Upper lobe of left lung (tissue), 4 donors: ENCODE measurements at regions not wholly inside any gene's neighbourhood (a gene's known extent, or its start where the extent isn't known, plus 50 kb on each side); places are given as distances from the start of the nearest gene placed in this dataset.

Experiments
- EP300 ChIP-seq, 4 donors: sonication (generic); formaldehyde crosslinking; IDR thresholded peaks; one replicate each; pipeline ENCODE4 v1.5.1; 2017; ENCODE audit warnings: antibody characterized with exemption in 4 of 4, control low read depth in 2 of 4
- POLR2A ChIP-seq, 4 donors: fragments of 450-650 bp; IDR thresholded peaks; one replicate each; pipeline ENCODE4 v1.5.1; 2016 to 2017; ENCODE audit warnings: antibody characterized with exemption in 4 of 4, mild to moderate bottlenecking in 2 of 4
- TF ChIP-seq, protein P1 (sequence below), 6 experiments: fragments of 450-650 bp in 4 of 6; fragments of 200-600 bp in 2 of 6; sonication (generic) in 2 of 6; IDR thresholded peaks; one replicate each; pipeline ENCODE4 v1.5.1; 2016 to 2019; ENCODE audit warnings: antibody characterized with exemption in 6 of 6

DNA sequence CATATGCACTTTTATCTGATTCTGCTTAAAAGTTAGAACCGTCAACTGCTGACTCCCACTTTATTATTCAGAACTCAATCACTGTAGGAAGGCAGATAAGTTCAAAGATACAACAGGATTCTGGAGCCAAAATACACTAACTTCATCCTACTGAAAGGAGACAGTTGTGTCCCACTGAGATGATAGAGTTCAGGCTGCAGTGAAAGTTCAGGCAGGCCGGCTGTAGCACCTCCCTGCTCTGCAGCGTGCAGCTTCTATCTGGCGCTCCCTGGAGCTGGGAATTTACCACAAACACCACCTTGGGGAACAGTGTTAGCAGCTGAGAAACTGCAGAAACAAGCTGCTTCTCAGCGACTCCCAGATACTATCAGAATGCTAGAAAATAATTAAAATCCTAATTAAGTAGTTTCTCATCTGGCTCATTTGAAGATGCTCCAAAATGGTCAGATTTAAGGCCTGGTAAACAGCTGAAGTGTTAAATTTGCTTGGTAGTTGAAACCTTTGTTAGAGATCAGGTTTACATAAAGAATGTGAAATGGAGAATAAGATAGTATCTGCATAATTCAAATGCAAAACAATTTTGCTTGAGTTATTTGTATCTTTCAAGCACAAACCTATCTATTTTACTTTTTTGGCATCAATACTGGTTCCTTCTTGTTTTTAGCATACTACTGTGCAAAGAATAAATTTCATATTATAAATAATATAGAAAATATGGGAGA lies 52.3 kb upstream of the CNTLN start:
- TF ChIP-seq, protein P1, sequence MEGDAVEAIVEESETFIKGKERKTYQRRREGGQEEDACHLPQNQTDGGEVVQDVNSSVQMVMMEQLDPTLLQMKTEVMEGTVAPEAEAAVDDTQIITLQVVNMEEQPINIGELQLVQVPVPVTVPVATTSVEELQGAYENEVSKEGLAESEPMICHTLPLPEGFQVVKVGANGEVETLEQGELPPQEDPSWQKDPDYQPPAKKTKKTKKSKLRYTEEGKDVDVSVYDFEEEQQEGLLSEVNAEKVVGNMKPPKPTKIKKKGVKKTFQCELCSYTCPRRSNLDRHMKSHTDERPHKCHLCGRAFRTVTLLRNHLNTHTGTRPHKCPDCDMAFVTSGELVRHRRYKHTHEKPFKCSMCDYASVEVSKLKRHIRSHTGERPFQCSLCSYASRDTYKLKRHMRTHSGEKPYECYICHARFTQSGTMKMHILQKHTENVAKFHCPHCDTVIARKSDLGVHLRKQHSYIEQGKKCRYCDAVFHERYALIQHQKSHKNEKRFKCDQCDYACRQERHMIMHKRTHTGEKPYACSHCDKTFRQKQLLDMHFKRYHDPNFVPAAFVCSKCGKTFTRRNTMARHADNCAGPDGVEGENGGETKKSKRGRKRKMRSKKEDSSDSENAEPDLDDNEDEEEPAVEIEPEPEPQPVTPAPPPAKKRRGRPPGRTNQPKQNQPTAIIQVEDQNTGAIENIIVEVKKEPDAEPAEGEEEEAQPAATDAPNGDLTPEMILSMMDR (IDR thresholded peaks at IDR 0.05): no peak
- no peak for TF ChIP-seq EP300 (IDR thresholded peaks at IDR 0.05)
- TF ChIP-seq POLR2A (IDR thresholded peaks at IDR 0.05): no peak
